ENCODE measurements at regions not wholly inside any gene's neighbourhood (a gene's known extent, or its start where the extent isn't known, plus 50 kb on each side); places are given as distances from the start of the nearest gene placed in this dataset.

- TF ChIP-seq CTCF (IDR thresholded peaks at IDR 0.05; ENCODE audit: insufficient read depth, low read depth, low read length, missing control alignments), result no peak
- no peak for DNase-seq (ENCODE audit: low read depth)
- H3K4me3 ChIP-seq (ENCODE audit: low read depth, low read length), result no peak overlapping the region
Measured at GRCh38 chr1:57820356-57821095, 396.7 kb upstream of the DAB1 start.

- DNase-seq (ENCODE audit: low read depth), result no peak
- no peak overlapping the region for H3K4me3 ChIP-seq (ENCODE audit: low read depth, low read length)
- TF ChIP-seq CTCF (IDR thresholded peaks at IDR 0.05; ENCODE audit: insufficient read depth, low read depth, low read length, missing control alignments), result no peak
Measured at GRCh38 chr1:57819893-57820292, 396.0 kb upstream of the DAB1 start.

GRCh38 chr1:57803586-57803985 is 379.7 kb upstream of the DAB1 start:
- H3K4me3 ChIP-seq (ENCODE audit: low read depth, low read length), result no peak overlapping the region
- no peak for TF ChIP-seq CTCF (IDR thresholded peaks at IDR 0.05; ENCODE audit: insufficient read depth, low read depth, low read length, missing control alignments)
- DNase-seq (ENCODE audit: low read depth), result no peak

- TF ChIP-seq CTCF (IDR thresholded peaks at IDR 0.05; ENCODE audit: insufficient read depth, low read depth, low read length, missing control alignments), result no peak
- no peak for DNase-seq (ENCODE audit: low read depth)
- H3K4me3 ChIP-seq (ENCODE audit: low read depth, low read length), result no peak overlapping the region
Measured at GRCh38 chr1:57800376-57800775, 376.5 kb upstream of the DAB1 start.

- no peak overlapping the region for H3K4me3 ChIP-seq (ENCODE audit: low read depth, low read length)
- TF ChIP-seq CTCF (IDR thresholded peaks at IDR 0.05; ENCODE audit: insufficient read depth, low read depth, low read length, missing control alignments), result no peak
- DNase-seq (ENCODE audit: low read depth), result no peak
Measured at GRCh38 chr1:57799490-57800115, 375.7 kb upstream of the DAB1 start.

DNA sequence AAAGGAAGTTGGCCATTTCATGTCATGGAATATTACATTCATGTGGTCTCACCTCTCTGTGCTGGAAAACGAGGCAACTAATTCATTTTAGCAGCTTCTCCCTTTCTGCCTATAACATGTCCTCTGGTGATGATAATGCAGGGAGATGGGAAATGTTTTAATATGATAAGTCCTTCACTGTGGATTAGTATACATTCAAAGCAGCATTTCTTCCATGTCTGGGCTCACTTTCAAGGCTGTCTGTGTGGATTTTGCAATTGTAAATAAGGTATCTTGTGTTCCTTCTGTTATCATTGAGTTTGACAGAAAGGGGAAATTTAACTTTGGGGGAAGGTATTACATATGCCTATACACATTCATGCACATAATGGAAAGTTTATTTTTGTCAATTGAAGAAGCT is 374.7 kb upstream of the DAB1 start:
- no peak for TF ChIP-seq CTCF (IDR thresholded peaks at IDR 0.05; ENCODE audit: insufficient read depth, low read depth, low read length, missing control alignments)
- DNase-seq (ENCODE audit: low read depth), result no peak
- no peak overlapping the region for H3K4me3 ChIP-seq (ENCODE audit: low read depth, low read length)
